ENCODE measurements at regions not wholly inside any gene's neighbourhood (a gene's known extent, or its start where the extent isn't known, plus 50 kb on each side); places are given as distances from the start of the nearest gene placed in this dataset.

- Histone ChIP-seq H3K4ac (ENCODE audit: low read depth, low read length) (no peak overlapping the region), H2BK15ac (ENCODE audit: low read depth, low read length) (no peak overlapping the region), H3K79me1 (ENCODE audit: low read depth in 1 of 2, low read length in 2 of 2) (no peaks in the 10 kb centered on the region), H3K4me2 (ENCODE audit: low read depth, low read length) (no peak overlapping the region), H2BK5ac (ENCODE audit: low read depth, low read length, poor library complexity, severe bottlenecking) (no peak overlapping the region), H4K8ac (ENCODE audit: low read depth in 2 of 2, low read length in 2 of 2) (no peak overlapping the region), H4K20me1 (ENCODE audit: insufficient read depth, low read length) (no peaks in the 10 kb centered on the region), H3K56ac (ENCODE audit: extremely low read depth, insufficient read depth, low read length) (no peak overlapping the region), H3K9ac (ENCODE audit: low read depth, low read length) (no peak overlapping the region), H3K14ac (replicated peaks; ENCODE audit: low read depth, low read length) (no peak overlapping the region), H2AK9ac (replicated peaks; ENCODE audit: low read depth, low read length, poor library complexity) (no peak overlapping the region), H3K9me3 (ENCODE audit: control insufficient read depth, insufficient read depth, low read length) (no peaks in the 10 kb centered on the region), H3K27me3 (ENCODE audit: control insufficient read depth, insufficient read depth, low read length) (no peaks in the 10 kb centered on the region), H3K36me3 (ENCODE audit: control insufficient read depth, insufficient read depth, low read length) (no peaks in the 10 kb centered on the region), H3K4me1 (ENCODE audit: control insufficient read depth, insufficient read depth, low read length) (peaks cover 2% of the 10 kb centered on the region), H3K23ac (ENCODE audit: low read depth, low read length) (no peak overlapping the region), H3K27ac (ENCODE audit: insufficient read depth, low read length) (no peak overlapping the region), H2BK120ac (ENCODE audit: low read depth, low read length) (no peak overlapping the region), H2AFZ (replicated peaks; ENCODE audit: low read length, poor library complexity) (no peak overlapping the region), H3K9me1 (ENCODE audit: insufficient read depth, low read length) (no peaks in the 10 kb centered on the region), H3K4me3 (ENCODE audit: insufficient read depth, low read depth, low read length) (no peak overlapping the region), H2BK20ac (ENCODE audit: low read depth, low read length) (no peak overlapping the region), H4K91ac (ENCODE audit: insufficient read depth, low read depth, low read length) (no peak overlapping the region), H4K5ac (ENCODE audit: low read depth, low read length) (no peak overlapping the region), H2AK5ac (ENCODE audit: low read depth, low read length) (no peak overlapping the region), H3K18ac (ENCODE audit: low read depth, low read length) (no peak overlapping the region)
- POLR2A ChIA-PET (ENCODE audit: unreplicated experiment), result no interaction called here
- intact Hi-C loops (cut with micrococcal nuclease) (no loop called here), in situ Hi-C loops (cut with MboI; ENCODE audit: low sequenced_read_pairs) (no loop called here), dilution Hi-C loops (cut with HindIII; ENCODE audit: low sequenced_read_pairs, unreplicated experiment) (no loop called here)
- WGBS, 2 experiments (ENCODE audit: extremely low coverage in 2 of 2, insufficient read length in 1 of 2), result no CpG with 5 or more reads among the region's 2 CpGs
- no peak for ATAC-seq (ENCODE audit: low read depth)
- CTCF ChIA-PET, result no interaction called here
- no TSS peak for BruUV-seq (replicated peaks)
- TF ChIP-seq MAZ (IDR thresholded peaks at IDR 0.05; ENCODE audit: borderline replicate concordance, low read depth, low read length) (no peak), RFX5 (IDR thresholded peaks at IDR 0.05; ENCODE audit: low read depth, low read length) (no peak), FOS (IDR thresholded peaks at IDR 0.05; ENCODE audit: low read depth, low read length) (no peak), USF2 (IDR thresholded peaks at IDR 0.05; ENCODE audit: low read depth, low read length) (no peak), NFE2L2 (IDR thresholded peaks at IDR 0.05; ENCODE audit: low read depth, low read length) (no peak), SMC3 (IDR thresholded peaks at IDR 0.05; ENCODE audit: low read depth, low read length) (no peak), RCOR1 (IDR thresholded peaks at IDR 0.05; ENCODE audit: insufficient replicate concordance, low read length) (no peak), POLR2A (IDR thresholded peaks at IDR 0.05; ENCODE audit: low read depth, low read length) (no peak), ELK1 (IDR thresholded peaks at IDR 0.05; ENCODE audit: borderline replicate concordance, low read depth, low read length) (no peak), MAFK (IDR thresholded peaks at IDR 0.05; ENCODE audit: low read depth, low read length) (no peak), MXI1 (IDR thresholded peaks at IDR 0.05; ENCODE audit: borderline replicate concordance, low read depth, low read length) (no peak), CHD1 (IDR thresholded peaks at IDR 0.05; ENCODE audit: low read depth, low read length) (no peak), RAD21 (IDR thresholded peaks at IDR 0.05; ENCODE audit: low read length) (no peak), CEBPB (IDR thresholded peaks at IDR 0.05; ENCODE audit: low read depth, low read length) (no peak)
- no peak for DNase-seq
Measured at GRCh38 chrX:38887222-38887621, 86.0 kb downstream of the MID1IP1 start.

Data from IMR-90 (cell line).